HepG2 (cell line): ENCODE measurements at regions not wholly inside any gene's neighbourhood (a gene's known extent, or its start where the extent isn't known, plus 50 kb on each side); places are given as distances from the start of the nearest gene placed in this dataset.

Experiments used
- ATAC-seq: fragments of 200-7000 bp; cut with Tn5 transposase; 3 replicates; pipeline ENCODE4 v1.9.1; 2020; ENCODE audit warnings: mild to moderate bottlenecking, moderate library complexity
- BruUV-seq: library from RNA; stranded (reverse); fragments of 400-500 nt; replicated peaks from 2 replicates; lab custom pipeline; 2021; lab: Mats Ljungman, UMichigan
- CTCF ChIA-PET: fragments of 300-600 bp; formaldehyde crosslinking; extraction: SDS; loops from one replicate; lab custom pipeline; 2021; ENCODE audit warnings: low total read pairs, inconsistent platforms, low intra/inter-chr PET ratio; lab: Yijun Ruan, JAX
- POLR2A ChIA-PET: fragments of 350-600 bp; sonication (Branson Sonifier 250); formaldehyde crosslinking; loops from one replicate; lab custom pipeline; 2020; ENCODE audit warnings: antibody characterized with exemption, inconsistent platforms; lab: Yijun Ruan, JAX
- DNase-seq: peaks from one replicate; pipeline ENCODE4 v3.0.0-alpha.2; 2015; ENCODE audit warnings: low spot score
- FAIRE-seq: peaks from 3 replicates; lab custom pipeline; 2011; peaks lifted over from hg19 to GRCh38; lab: Jason Lieb, UNC
- H2AFZ ChIP-seq: one replicate; pipeline ENCODE4 v1.6.1; 2011; ENCODE audit warnings: low read length, inconsistent platforms
- H3K27ac ChIP-seq: fragments of 300-600 bp; 3 replicates; pipeline ENCODE4 v1.8.0; 2011; ENCODE audit warnings: mixed run types, mild to moderate bottlenecking, mixed read lengths, low read length, inconsistent platforms; ENCODE audit not compliant: insufficient read depth; ENCODE audit errors: extremely low read length
- H3K27me3 ChIP-seq, 2 experiments: fragments of 200-600 bp in 1 of 2; 2 replicates in 1 of 2; 3 replicates in 1 of 2; pipeline versions ENCODE4 v1.6.0 to v1.8.0; 2011; ENCODE audit warnings: low read length in 2 of 2, mild to moderate bottlenecking in 2 of 2, moderate library complexity in 2 of 2, inconsistent platforms in 1 of 2; ENCODE audit not compliant: insufficient read depth in 2 of 2, control insufficient read depth in 1 of 2
- H3K36me3 ChIP-seq, 2 experiments: fragments of 200-600 bp in 1 of 2; replicated peaks in 1 of 2; 2 replicates in 1 of 2; 3 replicates in 1 of 2; pipeline versions ENCODE4 v1.5.1 to v1.8.0; 2011; ENCODE audit warnings: low read length in 2 of 2, inconsistent platforms in 1 of 2; ENCODE audit not compliant: insufficient read depth in 2 of 2, control insufficient read depth in 1 of 2
- H3K4me1 ChIP-seq: 2 replicates; pipeline ENCODE4 v1.5.1; 2012; ENCODE audit warnings: low read length, inconsistent platforms; ENCODE audit not compliant: insufficient read depth
- H3K4me2 ChIP-seq: 2 replicates; pipeline ENCODE4 v1.6.0; 2011; ENCODE audit warnings: low read depth, low read length, inconsistent platforms
- H3K4me3 ChIP-seq, 3 experiments: fragments of 200-600 bp in 1 of 3; sonication (generic), shearing (Covaris generic) in 1 of 3; replicated peaks in 1 of 3; 2 replicates each; pipeline ENCODE4 v1.5.1; 2011 to 2016; ENCODE audit warnings: low read length in 3 of 3, inconsistent platforms in 2 of 3, low read depth in 2 of 3, mild to moderate bottlenecking in 2 of 3, control low read depth in 1 of 3, mixed read lengths in 1 of 3; ENCODE audit not compliant: insufficient read depth in 1 of 3
- H3K79me2 ChIP-seq: one replicate; pipeline ENCODE4 v1.6.1; 2011; ENCODE audit warnings: low read length, inconsistent platforms; ENCODE audit not compliant: insufficient read depth
- H3K9ac ChIP-seq: 2 replicates; pipeline ENCODE4 v1.6.0; 2011; ENCODE audit warnings: mild to moderate bottlenecking, low read depth, low read length, inconsistent platforms; ENCODE audit not compliant: insufficient read depth
- H3K9me3 ChIP-seq: 2 replicates; pipeline ENCODE4 v1.5.1; 2012; ENCODE audit warnings: mild to moderate bottlenecking, low read length
- H4K20me1 ChIP-seq: 2 replicates; pipeline ENCODE4 v1.6.0; 2011; ENCODE audit warnings: inconsistent platforms, mild to moderate bottlenecking, low read length, moderate library complexity; ENCODE audit not compliant: insufficient read depth
- CENPX ChIP-seq: sonication (generic); formaldehyde crosslinking; IDR thresholded peaks from 2 replicates; pipeline ENCODE4 v1.9.0; 2021; ENCODE audit warnings: mild to moderate bottlenecking, missing genetic modification reagents, moderate library complexity
- PCBP1 ChIP-seq: fragments of 200-400 bp; formaldehyde crosslinking; IDR thresholded peaks from 2 replicates; pipeline ENCODE4 v1.6.1; 2017; ENCODE audit warnings: mild to moderate bottlenecking, low read depth, low read length, borderline replicate concordance
- PRDM15 ChIP-seq: sonication (generic); formaldehyde crosslinking; IDR thresholded peaks from 2 replicates; pipeline ENCODE4 v1.4.0; 2020; ENCODE audit warnings: missing genetic modification reagents
- ZNF572 ChIP-seq: sonication (generic); formaldehyde crosslinking; IDR thresholded peaks from 2 replicates; pipeline ENCODE4 v1.5.1; 2020; ENCODE audit warnings: mild to moderate bottlenecking, missing genetic modification reagents
- ZNF629 ChIP-seq: sonication (generic); formaldehyde crosslinking; conservative IDR thresholded peaks from 2 replicates; pipeline ENCODE4 v1.5.0; 2020; ENCODE audit warnings: missing genetic modification reagents
- WGBS: methylation state at CpG from one replicate; pipeline ENCODE4 v1.1.6; 2017; ENCODE audit warnings: low lambda C conversion rate; 5-methylcytosine and 5-hydroxymethylcytosine counted together
- in situ Hi-C: cut with HindIII; loops from 2 replicates; pipeline ENCODE4 v1.10.0; 2017; ENCODE audit warnings: low pct_unique_long_range_greater_than_20kb; ENCODE audit not compliant: extremely low pct_ligation_motif_present
- intact Hi-C: fragments of 100-400 bp; cut with micrococcal nuclease; formaldehyde crosslinking; loops from one replicate; pipeline ENCODE4 v1.10.0; 2022; ENCODE audit not compliant: unreplicated experiment

GRCh38 chr15:62888623-62889022 lies 153.9 kb upstream of the TPM1 start:
- ChIA-PET POLR2A (interaction anchor here (0.7 to 3.6 kb wide), 2 partner anchors 7 to 191 kb away, joined by 4 to 45 read pairs; no protein-coding TSS in a partner anchor), CTCF (no interaction called here)
- DNase-seq, result no peak
- Histone ChIP-seq H3K27me3 (no peaks in the 10 kb centered on the region), H3K9ac (no peak overlapping the region), H3K79me2 (no peaks in the 10 kb centered on the region), H3K4me3 (no peak overlapping the region), H2AFZ (no peak overlapping the region), H3K4me1 (peaks cover 64% of the 10 kb centered on the region), H3K9me3 (no peaks in the 10 kb centered on the region), H3K36me3 (no peaks in the 10 kb centered on the region), H4K20me1 (no peaks in the 10 kb centered on the region), H3K27ac (no peak overlapping the region), H3K4me2 (peak overlapping the region; percentile 28; the same call in 1 of the 2 replicates)
- WGBS, result 100% methylated on average over 2 of the region's 3 CpGs
- ATAC-seq, result no peak
- in situ Hi-C loops (no loop called here), intact Hi-C loops (no loop called here)
- TF ChIP-seq PCBP1 (no peak), ZNF629 (CRISPR knock-in tag) (peak; percentile 55), PRDM15 (CRISPR knock-in tag) (no peak), ZNF572 (CRISPR knock-in tag) (no peak), CENPX (CRISPR knock-in tag) (no peak)
- no TSS peak for BruUV-seq
- no peak for FAIRE-seq
